GM12872 (cell line): ENCODE measurements at regions not wholly inside any gene's neighbourhood (a gene's known extent, or its start where the extent isn't known, plus 50 kb on each side); places are given as distances from the start of the nearest gene placed in this dataset.

ENCODE experiments used
- TF ChIP-seq, protein P1 (sequence below): IDR thresholded peaks from 3 replicates; pipeline ENCODE4 v1.5.1; 2011; ENCODE audit warnings: low read depth, mild to moderate bottlenecking, low read length, moderate library complexity; ENCODE audit not compliant: insufficient read depth

GRCh38 chr5:40410231-40410861, 269.4 kb upstream of the PTGER4 start:
- TF ChIP-seq, protein P1, sequence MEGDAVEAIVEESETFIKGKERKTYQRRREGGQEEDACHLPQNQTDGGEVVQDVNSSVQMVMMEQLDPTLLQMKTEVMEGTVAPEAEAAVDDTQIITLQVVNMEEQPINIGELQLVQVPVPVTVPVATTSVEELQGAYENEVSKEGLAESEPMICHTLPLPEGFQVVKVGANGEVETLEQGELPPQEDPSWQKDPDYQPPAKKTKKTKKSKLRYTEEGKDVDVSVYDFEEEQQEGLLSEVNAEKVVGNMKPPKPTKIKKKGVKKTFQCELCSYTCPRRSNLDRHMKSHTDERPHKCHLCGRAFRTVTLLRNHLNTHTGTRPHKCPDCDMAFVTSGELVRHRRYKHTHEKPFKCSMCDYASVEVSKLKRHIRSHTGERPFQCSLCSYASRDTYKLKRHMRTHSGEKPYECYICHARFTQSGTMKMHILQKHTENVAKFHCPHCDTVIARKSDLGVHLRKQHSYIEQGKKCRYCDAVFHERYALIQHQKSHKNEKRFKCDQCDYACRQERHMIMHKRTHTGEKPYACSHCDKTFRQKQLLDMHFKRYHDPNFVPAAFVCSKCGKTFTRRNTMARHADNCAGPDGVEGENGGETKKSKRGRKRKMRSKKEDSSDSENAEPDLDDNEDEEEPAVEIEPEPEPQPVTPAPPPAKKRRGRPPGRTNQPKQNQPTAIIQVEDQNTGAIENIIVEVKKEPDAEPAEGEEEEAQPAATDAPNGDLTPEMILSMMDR: no peak

DNA sequence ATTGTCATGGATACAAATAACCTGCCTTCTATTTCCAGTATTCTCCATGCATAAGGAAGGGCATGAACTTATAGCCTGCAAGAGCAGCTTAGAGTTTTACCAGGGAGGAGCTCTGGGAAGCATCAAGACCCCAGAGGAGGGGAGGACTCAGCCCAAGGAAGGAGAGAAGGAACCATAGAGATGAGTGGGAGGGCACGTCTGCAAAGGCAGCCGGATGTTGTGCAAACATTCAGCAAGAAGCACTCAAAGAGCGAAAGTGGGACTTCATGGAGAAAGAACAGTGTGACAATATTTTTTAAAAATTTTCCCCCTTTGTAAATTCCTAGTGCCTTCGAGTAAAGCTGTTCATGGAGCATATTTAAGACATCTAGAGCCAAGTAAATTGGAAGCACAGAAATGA, 270.1 kb upstream of the PTGER4 start:
- TF ChIP-seq, protein P1: no peak

- TF ChIP-seq, protein P1: no peak
Observed at GRCh38 chr5:40406741-40407211, 272.9 kb upstream of the PTGER4 start.

DNA sequence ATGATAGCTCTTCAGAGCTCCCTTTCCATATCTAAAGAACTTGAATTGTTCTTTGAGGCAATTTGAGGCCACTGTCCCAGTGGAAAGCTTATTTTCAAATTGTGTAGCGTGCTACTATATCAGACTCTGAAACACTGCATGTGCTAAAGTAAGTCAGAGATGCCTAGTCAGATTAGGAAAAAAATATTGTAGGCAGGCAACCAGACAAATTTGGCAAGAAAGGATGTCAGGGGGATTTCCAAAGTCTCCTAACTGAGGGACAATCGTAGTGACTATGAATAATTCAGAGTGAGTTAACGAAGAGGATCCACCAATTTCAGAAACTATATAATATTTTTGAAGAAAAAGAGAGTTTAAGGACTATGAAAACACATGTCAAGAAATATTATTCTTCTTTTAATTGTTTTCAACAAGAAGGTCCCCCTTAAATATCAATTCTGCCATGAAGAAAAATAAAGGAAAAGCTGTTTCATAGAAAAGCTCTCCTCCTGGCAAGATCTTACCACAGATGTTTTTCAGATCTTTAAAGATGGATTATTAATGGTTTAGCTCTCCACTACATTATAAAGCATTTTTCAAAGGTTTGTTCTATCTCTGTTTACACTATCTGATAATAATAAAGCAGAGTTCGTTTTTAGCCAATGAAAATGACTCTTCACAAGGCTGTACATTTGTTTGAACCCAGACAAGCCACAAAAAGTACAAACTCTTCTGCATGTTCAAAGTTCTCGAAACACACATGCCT, 273.5 kb upstream of the PTGER4 start:
- TF ChIP-seq, protein P1: no peak

DNA sequence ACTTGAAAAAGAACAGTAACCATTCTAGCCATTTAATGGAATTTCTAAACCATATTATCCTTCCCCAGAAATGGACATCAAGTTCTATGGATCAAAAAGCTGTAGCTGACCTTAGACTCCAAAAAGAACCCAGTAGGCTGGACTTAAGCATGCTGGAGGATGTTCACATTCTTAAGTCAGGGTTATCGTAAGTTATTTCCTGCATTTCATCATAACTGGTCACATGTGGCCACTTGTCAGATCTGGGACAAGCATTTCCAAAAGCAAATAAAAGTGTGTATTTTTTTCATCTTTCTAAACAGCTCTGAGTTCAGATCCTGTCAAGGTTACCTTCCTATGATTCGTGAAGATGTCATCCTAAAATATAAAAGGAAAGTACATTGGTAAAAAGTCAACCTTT, 274.5 kb upstream of the PTGER4 start:
- TF ChIP-seq, protein P1: no peak

- TF ChIP-seq, protein P1: no peak
Observed at GRCh38 chr5:40404613-40405012, 275.1 kb upstream of the PTGER4 start.

DNA sequence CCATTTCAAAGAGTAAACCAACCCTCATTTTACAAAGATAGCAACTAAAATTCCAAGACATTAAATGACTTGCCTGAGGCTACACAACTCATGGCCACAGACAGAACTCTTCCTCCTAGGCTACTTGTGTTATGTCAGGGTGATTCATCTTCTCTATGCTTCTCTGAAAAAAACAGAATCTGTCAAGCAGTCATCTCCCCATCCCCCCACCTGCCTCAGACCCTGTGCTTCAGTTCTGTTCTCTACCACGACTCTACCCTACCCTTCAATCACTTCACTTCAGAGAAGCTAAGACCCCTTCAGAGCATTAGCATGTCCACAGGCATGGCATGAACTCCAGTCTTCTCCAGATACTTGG, 277.7 kb upstream of the PTGER4 start:
- TF ChIP-seq, protein P1: no peak
